ENCODE measurements at regions not wholly inside any gene's neighbourhood (a gene's known extent, or its start where the extent isn't known, plus 50 kb on each side); places are given as distances from the start of the nearest gene placed in this dataset.
A peak's percentile ranks its signal among the peaks of the same experiment; 100 is the strongest.
"Not testable (repeated sequence)": the region's sequence is repeated elsewhere in the genome, so short reads cannot be mapped to it uniquely, and the experiment has no call there.

DNA sequence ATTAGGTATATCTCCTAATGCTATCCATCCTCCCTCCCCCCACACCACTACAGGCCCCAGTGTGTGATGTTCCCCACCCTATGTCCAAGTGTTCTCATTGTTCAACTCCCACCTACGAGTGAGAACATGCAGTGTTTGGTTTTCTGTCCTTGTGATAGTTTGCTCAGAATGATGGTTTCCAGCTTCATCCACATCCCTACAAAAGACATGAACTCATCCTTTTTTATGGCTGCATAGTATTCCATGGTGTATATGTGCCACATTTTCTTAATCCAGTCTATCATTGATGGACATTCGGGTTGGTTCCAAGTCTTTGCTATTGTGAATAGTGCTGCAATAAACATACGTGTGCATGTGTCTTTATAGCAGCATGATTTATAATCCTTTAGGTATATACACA, 53.8 kb upstream of the HIVEP2 start:
- not testable (repeated sequence) for DNase-seq (ENCODE audit: low read depth); H3K9me3 ChIP-seq (ENCODE audit: control insufficient read depth, low read length); H3K27me3 ChIP-seq (replicated peaks; ENCODE audit: control insufficient read depth, insufficient read depth, low read length); H3K36me3 ChIP-seq (ENCODE audit: control insufficient read depth, insufficient read depth, low read length, severe bottlenecking); H3K9ac ChIP-seq (ENCODE audit: low read length); H3K4me1 ChIP-seq (ENCODE audit: control insufficient read depth, insufficient read depth, low read length); H3K4me3 ChIP-seq (ENCODE audit: low read length)

DNA sequence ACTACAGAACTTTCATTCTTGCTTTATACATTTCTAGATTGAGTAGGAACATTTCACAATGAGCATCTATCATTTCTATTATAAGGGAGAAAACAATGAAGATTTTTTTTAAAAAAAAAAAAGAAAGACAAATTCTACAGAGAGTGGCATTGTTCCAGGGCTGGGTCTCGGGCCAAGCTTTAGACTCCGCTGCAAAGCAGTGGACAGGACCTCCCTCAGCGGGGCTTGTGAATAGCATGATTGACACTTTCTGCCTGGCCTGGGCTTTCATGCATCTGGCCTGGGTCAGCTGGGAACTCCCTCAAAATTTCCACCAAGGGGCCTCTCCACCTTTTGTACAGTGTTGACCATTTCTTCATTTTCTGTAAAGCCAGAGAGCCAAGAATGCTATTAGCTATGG, 55.8 kb upstream of the HIVEP2 start:
- H3K4me3 ChIP-seq (ENCODE audit: low read length): no peak overlapping the region
- no peak overlapping the region for H3K9ac ChIP-seq (ENCODE audit: low read length)
- no peaks in the 10 kb centered on the region for H3K27me3 ChIP-seq (replicated peaks; ENCODE audit: control insufficient read depth, insufficient read depth, low read length)
- H3K36me3 ChIP-seq (ENCODE audit: control insufficient read depth, insufficient read depth, low read length, severe bottlenecking): no peaks in the 10 kb centered on the region
- DNase-seq (ENCODE audit: low read depth): no peak
- no peaks in the 10 kb centered on the region for H3K9me3 ChIP-seq (ENCODE audit: control insufficient read depth, low read length)
- H3K4me1 ChIP-seq (ENCODE audit: control insufficient read depth, insufficient read depth, low read length): no peaks in the 10 kb centered on the region

DNA sequence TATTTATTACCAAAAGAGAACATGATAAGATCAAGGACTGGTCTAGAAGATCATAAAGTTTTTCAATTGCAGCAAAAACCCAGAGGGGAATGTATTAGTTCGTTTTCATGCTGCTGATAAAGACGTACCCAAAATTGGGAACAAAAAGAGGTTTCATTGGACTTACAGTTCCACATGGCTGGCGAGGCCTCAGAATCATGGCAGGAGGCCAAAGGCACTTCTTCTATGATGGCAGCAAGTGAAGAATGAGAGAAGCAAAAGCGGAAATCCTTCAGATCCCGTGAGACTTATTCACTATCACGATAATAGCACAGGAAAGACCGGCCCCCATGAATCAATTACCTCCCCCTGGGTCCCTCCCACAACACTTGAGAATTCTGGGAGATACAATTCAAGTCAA, 57.7 kb upstream of the HIVEP2 start:
- Histone ChIP-seq H3K27me3 (replicated peaks; ENCODE audit: control insufficient read depth, insufficient read depth, low read length) (no peaks in the 10 kb centered on the region), H3K9ac (ENCODE audit: low read length) (no peak overlapping the region), H3K4me3 (ENCODE audit: low read length) (no peak overlapping the region), H3K4me1 (ENCODE audit: control insufficient read depth, insufficient read depth, low read length) (peaks cover 8% of the 10 kb centered on the region), H3K36me3 (ENCODE audit: control insufficient read depth, insufficient read depth, low read length, severe bottlenecking) (no peaks in the 10 kb centered on the region), H3K9me3 (ENCODE audit: control insufficient read depth, low read length) (no peaks in the 10 kb centered on the region)
- DNase-seq (ENCODE audit: low read depth): no peak

DNA sequence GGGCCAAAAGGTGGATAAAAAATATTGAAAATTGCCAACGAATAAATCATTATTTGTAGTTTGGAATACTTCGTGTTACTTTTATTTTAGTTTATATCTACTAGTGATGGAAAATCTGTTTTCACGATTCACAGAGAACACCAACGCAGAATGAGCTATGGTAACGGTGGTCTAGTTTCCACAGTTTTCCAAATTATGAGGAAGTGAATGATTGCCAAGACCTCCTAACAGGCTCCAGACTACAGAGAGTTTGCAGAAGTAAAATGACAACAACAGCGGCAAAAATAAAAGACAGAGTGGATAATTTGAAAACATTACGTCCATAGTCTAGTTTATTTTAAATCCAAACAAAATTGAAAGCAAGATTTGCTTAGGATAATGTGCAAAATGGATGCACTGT, 57.0 kb upstream of the AIG1 start:
- DNase-seq (ENCODE audit: low read depth): no peak
- Histone ChIP-seq H3K4me1 (ENCODE audit: control insufficient read depth, insufficient read depth, low read length) (peaks cover 13% of the 10 kb centered on the region), H3K36me3 (ENCODE audit: control insufficient read depth, insufficient read depth, low read length, severe bottlenecking) (no peaks in the 10 kb centered on the region), H3K9me3 (ENCODE audit: control insufficient read depth, low read length) (no peaks in the 10 kb centered on the region), H3K4me3 (ENCODE audit: low read length) (no peak overlapping the region), H3K27me3 (replicated peaks; ENCODE audit: control insufficient read depth, insufficient read depth, low read length) (no peaks in the 10 kb centered on the region), H3K9ac (ENCODE audit: low read length) (no peak overlapping the region)

DNA sequence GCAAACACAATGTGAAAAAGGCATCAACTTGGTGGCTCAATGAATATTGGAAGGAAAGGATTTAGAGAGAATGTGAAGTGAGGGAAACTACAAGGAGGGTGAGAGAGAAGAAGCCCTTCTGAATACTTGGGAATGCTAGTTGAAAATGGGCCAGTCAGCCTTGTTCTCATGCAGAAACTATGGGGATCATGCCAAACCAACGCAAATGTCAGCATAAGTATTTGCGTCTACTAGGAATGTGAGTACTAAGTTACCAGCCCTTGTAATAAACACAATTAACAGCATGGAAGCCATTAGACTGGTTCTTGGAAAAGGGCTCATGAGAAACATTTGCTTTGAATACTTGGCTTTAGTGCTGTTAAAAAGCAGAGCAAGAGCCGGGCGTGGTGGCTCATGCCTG, 54.9 kb upstream of the AIG1 start:
- Histone ChIP-seq H3K9ac (ENCODE audit: low read length) (no peak overlapping the region), H3K27me3 (replicated peaks; ENCODE audit: control insufficient read depth, insufficient read depth, low read length) (no peaks in the 10 kb centered on the region), H3K9me3 (ENCODE audit: control insufficient read depth, low read length) (no peaks in the 10 kb centered on the region), H3K4me1 (ENCODE audit: control insufficient read depth, insufficient read depth, low read length) (peaks cover 13% of the 10 kb centered on the region), H3K4me3 (ENCODE audit: low read length) (no peak overlapping the region), H3K36me3 (ENCODE audit: control insufficient read depth, insufficient read depth, low read length, severe bottlenecking) (no peaks in the 10 kb centered on the region)
- DNase-seq (ENCODE audit: low read depth): no peak

DNA sequence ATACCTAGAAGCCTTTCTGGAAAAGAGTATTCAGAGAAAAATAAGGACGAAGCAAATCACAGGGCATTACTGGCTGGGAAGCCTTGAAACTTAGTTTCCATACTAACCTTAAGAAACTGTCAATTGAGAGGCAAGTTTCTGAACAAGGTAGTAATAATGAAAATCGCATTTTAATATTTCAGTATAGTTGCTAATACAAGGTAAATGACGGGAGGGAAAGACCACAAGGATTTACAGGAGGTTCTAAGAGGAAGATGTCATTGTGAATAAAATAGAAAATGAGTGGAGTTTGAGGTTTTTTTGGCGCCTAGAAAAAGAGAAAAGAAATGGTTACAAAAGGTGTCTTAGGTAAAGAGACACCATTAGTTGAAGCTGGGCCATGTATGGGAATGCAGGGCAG, 53.9 kb upstream of the AIG1 start:
- no peak overlapping the region for H3K9ac ChIP-seq (ENCODE audit: low read length)
- no peaks in the 10 kb centered on the region for H3K27me3 ChIP-seq (replicated peaks; ENCODE audit: control insufficient read depth, insufficient read depth, low read length)
- H3K4me3 ChIP-seq (ENCODE audit: low read length): no peak overlapping the region
- peaks cover 13% of the 10 kb centered on the region for H3K4me1 ChIP-seq (ENCODE audit: control insufficient read depth, insufficient read depth, low read length)
- H3K9me3 ChIP-seq (ENCODE audit: control insufficient read depth, low read length): no peaks in the 10 kb centered on the region
- H3K36me3 ChIP-seq (ENCODE audit: control insufficient read depth, insufficient read depth, low read length, severe bottlenecking): no peaks in the 10 kb centered on the region
- no peak for DNase-seq (ENCODE audit: low read depth)

DNA sequence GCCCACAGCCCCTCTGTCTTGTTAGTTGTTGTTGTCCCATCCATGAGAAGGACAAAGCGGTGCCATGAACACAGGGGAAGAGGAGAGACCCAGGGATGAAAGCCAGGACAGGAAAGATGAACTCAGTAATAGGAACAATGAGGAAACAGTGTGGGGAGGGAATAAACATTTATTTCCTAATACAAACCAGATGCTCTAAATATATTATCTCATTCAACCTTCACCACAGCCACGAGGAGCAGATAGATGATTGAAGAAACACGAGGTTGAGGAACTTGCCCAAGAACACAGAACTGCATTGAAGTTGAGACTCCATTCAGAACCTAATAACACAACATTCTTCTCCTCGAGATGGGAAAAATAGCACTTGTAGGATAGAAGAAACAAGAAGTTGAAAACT, 53.0 kb upstream of the AIG1 start:
- H3K9me3 ChIP-seq (ENCODE audit: control insufficient read depth, low read length): no peaks in the 10 kb centered on the region
- peak; percentile 46 for DNase-seq (ENCODE audit: low read depth)
- H3K4me1 ChIP-seq (ENCODE audit: control insufficient read depth, insufficient read depth, low read length): peaks cover 13% of the 10 kb centered on the region
- H3K36me3 ChIP-seq (ENCODE audit: control insufficient read depth, insufficient read depth, low read length, severe bottlenecking): no peaks in the 10 kb centered on the region
- peak overlapping the region; percentile 5 for H3K4me3 ChIP-seq (ENCODE audit: low read length)
- no peaks in the 10 kb centered on the region for H3K27me3 ChIP-seq (replicated peaks; ENCODE audit: control insufficient read depth, insufficient read depth, low read length)
- no peak overlapping the region for H3K9ac ChIP-seq (ENCODE audit: low read length)

DNA sequence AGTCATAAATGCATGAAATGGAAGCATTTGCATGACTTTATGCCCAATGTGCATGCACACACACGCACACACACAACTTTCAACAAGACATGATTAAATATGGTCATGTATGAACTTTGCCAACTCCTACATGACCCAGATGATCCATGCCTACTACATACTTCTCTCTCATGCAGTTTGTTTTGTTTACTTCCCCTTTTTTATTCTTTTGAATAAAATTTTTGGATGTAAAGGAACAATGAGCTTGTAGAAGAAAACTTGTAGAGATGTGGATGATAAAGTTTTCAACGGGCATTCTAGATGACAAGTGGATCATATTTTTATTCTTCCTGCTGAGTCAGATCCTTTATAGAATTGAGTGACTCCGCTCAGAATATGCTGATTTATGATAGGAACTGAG, 50.8 kb upstream of the AIG1 start:
- Histone ChIP-seq H3K36me3 (ENCODE audit: control insufficient read depth, insufficient read depth, low read length, severe bottlenecking) (no peaks in the 10 kb centered on the region), H3K27me3 (replicated peaks; ENCODE audit: control insufficient read depth, insufficient read depth, low read length) (no peaks in the 10 kb centered on the region), H3K9me3 (ENCODE audit: control insufficient read depth, low read length) (no peaks in the 10 kb centered on the region), H3K4me1 (ENCODE audit: control insufficient read depth, insufficient read depth, low read length) (peaks cover 13% of the 10 kb centered on the region), H3K9ac (ENCODE audit: low read length) (no peak overlapping the region), H3K4me3 (ENCODE audit: low read length) (no peak overlapping the region)
- no peak for DNase-seq (ENCODE audit: low read depth)

Data from adipocyte (in vitro differentiated cells).